Suprapubic skin (tissue), 4 donors: ENCODE measurements at regions not wholly inside any gene's neighbourhood (a gene's known extent, or its start where the extent isn't known, plus 50 kb on each side); places are given as distances from the start of the nearest gene placed in this dataset.

Experiments used
- DNase-seq, 2 donors: peaks; one replicate each; pipeline ENCODE4 v3.0.0-alpha.2; 2019; ENCODE audit warnings: low spot score in 2 of 2
- H3K27ac ChIP-seq: fragments of 200-600 bp; sonication (generic); one replicate; pipeline ENCODE4 v1.5.1; 2019
- H3K27me3 ChIP-seq: fragments of 200-600 bp; sonication (generic); one replicate; pipeline ENCODE4 v1.5.1; 2019
- H3K36me3 ChIP-seq: fragments of 200-600 bp; sonication (generic); one replicate; pipeline ENCODE4 v1.5.1; 2019
- H3K4me1 ChIP-seq: fragments of 200-600 bp; sonication (generic); one replicate; pipeline ENCODE4 v1.5.1; 2019
- H3K4me3 ChIP-seq: fragments of 200-600 bp; sonication (generic); one replicate; pipeline ENCODE4 v1.5.1; 2019; ENCODE audit warnings: mild to moderate bottlenecking
- H3K9me3 ChIP-seq: fragments of 200-600 bp; sonication (generic); one replicate; pipeline ENCODE4 v1.5.1; 2019
- CTCF ChIP-seq, 2 donors: fragments of 200-600 bp in 1 of 2; fragments of 450-650 bp in 1 of 2; sonication (generic) in 1 of 2; IDR thresholded peaks; one replicate each; pipeline ENCODE4 v1.5.1; 2016 to 2019; ENCODE audit warnings: antibody characterized with exemption in 2 of 2, mild to moderate bottlenecking in 1 of 2, moderate library complexity in 1 of 2
- EP300 ChIP-seq: sonication (generic); formaldehyde crosslinking; IDR thresholded peaks from one replicate; pipeline ENCODE4 v1.6.1; 2017; ENCODE audit warnings: antibody characterized with exemption
- POLR2A ChIP-seq, 2 donors: fragments of 450-650 bp; IDR thresholded peaks; one replicate each; pipeline ENCODE4 v1.6.1; 2017; ENCODE audit warnings: antibody characterized with exemption in 2 of 2, mild to moderate bottlenecking in 2 of 2, moderate library complexity in 2 of 2
- POLR2AphosphoS5 ChIP-seq, 3 donors: sonication (generic); formaldehyde crosslinking; IDR thresholded peaks; one replicate each; pipeline ENCODE4 v1.6.1; 2017; ENCODE audit warnings: antibody characterized with exemption in 3 of 3
- WGBS: methylation state at CpG from one replicate; pipeline ENCODE4 v1.1.5; 2018; 5-methylcytosine and 5-hydroxymethylcytosine counted together

- TF ChIP-seq POLR2A (IDR thresholded peaks at IDR 0.05) (no peak), CTCF (IDR thresholded peaks at IDR 0.05) (no peak), EP300 (no peak), POLR2AphosphoS5 (IDR thresholded peaks at IDR 0.05) (no peak)
- no peak for DNase-seq
- Histone ChIP-seq H3K27ac (no peak overlapping the region), H3K36me3 (no peaks in the 10 kb centered on the region), H3K4me3 (no peak overlapping the region), H3K9me3 (no peaks in the 10 kb centered on the region), H3K4me1 (no peaks in the 10 kb centered on the region), H3K27me3 (no peaks in the 10 kb centered on the region)
- WGBS = 71% methylated on average over 4 of the region's 4 CpGs
These were observed 55.1 kb upstream of the SLC1A1 start for GRCh38 chr9:4435197-4435596.

- WGBS = 68% methylated on average over 4 of the region's 4 CpGs
These were observed 56.9 kb upstream of the SLC1A1 start for GRCh38 chr9:4433379-4433778.

GRCh38 chr9:4430432-4431261 is 59.6 kb upstream of the SLC1A1 start:
- no peaks in the 10 kb centered on the region for H3K36me3 ChIP-seq
- DNase-seq = no peak
- no peaks in the 10 kb centered on the region for H3K27me3 ChIP-seq
- 34% methylated on average over 3 of the region's 3 CpGs for WGBS
- no peak overlapping the region for H3K27ac ChIP-seq
- no peak for TF ChIP-seq EP300
- TF ChIP-seq CTCF (IDR thresholded peaks at IDR 0.05) = no peak
- TF ChIP-seq POLR2AphosphoS5 (IDR thresholded peaks at IDR 0.05) = no peak
- no peak for TF ChIP-seq POLR2A (IDR thresholded peaks at IDR 0.05)
- no peaks in the 10 kb centered on the region for H3K4me1 ChIP-seq
- no peaks in the 10 kb centered on the region for H3K9me3 ChIP-seq
- no peak overlapping the region for H3K4me3 ChIP-seq

More at GRCh38 chr9:4433379-4433778, 56.9 kb upstream of the SLC1A1 start:
- TF ChIP-seq POLR2AphosphoS5 (IDR thresholded peaks at IDR 0.05) = no peak
- no peak for TF ChIP-seq POLR2A (IDR thresholded peaks at IDR 0.05)
- no peak for TF ChIP-seq CTCF (IDR thresholded peaks at IDR 0.05)
- TF ChIP-seq EP300 = no peak
- Histone ChIP-seq H3K4me3 (no peak overlapping the region), H3K4me1 (no peaks in the 10 kb centered on the region), H3K27ac (no peak overlapping the region), H3K9me3 (no peaks in the 10 kb centered on the region), H3K27me3 (no peaks in the 10 kb centered on the region), H3K36me3 (no peaks in the 10 kb centered on the region)
- no peak for DNase-seq

- no peaks in the 10 kb centered on the region for H3K36me3 ChIP-seq
- WGBS = 98% methylated on average over 3 of the region's 4 CpGs
- no peaks in the 10 kb centered on the region for H3K4me1 ChIP-seq
- no peak overlapping the region for H3K27ac ChIP-seq
- H3K9me3 ChIP-seq = no peaks in the 10 kb centered on the region
- no peak overlapping the region for H3K4me3 ChIP-seq
- H3K27me3 ChIP-seq = no peaks in the 10 kb centered on the region
- no peak for DNase-seq
- no peak for TF ChIP-seq POLR2AphosphoS5 (IDR thresholded peaks at IDR 0.05)
- no peak for TF ChIP-seq POLR2A (IDR thresholded peaks at IDR 0.05)
- TF ChIP-seq CTCF (IDR thresholded peaks at IDR 0.05) = no peak
- TF ChIP-seq EP300 = no peak
These were observed 64.8 kb upstream of the SLC1A1 start for GRCh38 chr9:4425319-4426045.

- TF ChIP-seq POLR2AphosphoS5 (IDR thresholded peaks at IDR 0.05) (no peak), CTCF (IDR thresholded peaks at IDR 0.05) (no peak), EP300 (no peak), POLR2A (IDR thresholded peaks at IDR 0.05) (no peak)
- Histone ChIP-seq H3K4me3 (no peak overlapping the region), H3K4me1 (no peaks in the 10 kb centered on the region), H3K9me3 (no peaks in the 10 kb centered on the region), H3K36me3 (no peaks in the 10 kb centered on the region), H3K27me3 (no peaks in the 10 kb centered on the region), H3K27ac (no peak overlapping the region)
- no peak for DNase-seq
- WGBS = 51% methylated on average over 4 of the region's 4 CpGs
These were observed 65.4 kb upstream of the SLC1A1 start for GRCh38 chr9:4424891-4425290.
